MM.1S (cell line): ENCODE measurements at regions not wholly inside any gene's neighbourhood (a gene's known extent, or its start where the extent isn't known, plus 50 kb on each side); places are given as distances from the start of the nearest gene placed in this dataset.

Experiments used
- DNase-seq: peaks from one replicate; pipeline ENCODE4 v3.0.0-alpha.2; 2015
- H2AFZ ChIP-seq: fragments of 300-600 bp; sonication (generic); 2 replicates; pipeline ENCODE4 v1.6.0; 2016; ENCODE audit warnings: antibody characterized with exemption, low read length
- H3F3A ChIP-seq: fragments of 300-600 bp; sonication (generic); 2 replicates; pipeline ENCODE4 v1.6.1; 2016; ENCODE audit warnings: mild to moderate bottlenecking, antibody characterized with exemption, low read length, moderate library complexity, mixed read lengths; ENCODE audit not compliant: insufficient read depth
- H3K27ac ChIP-seq: fragments of 300-600 bp; sonication (generic); 2 replicates; pipeline ENCODE4 v1.5.1; 2016; ENCODE audit warnings: mild to moderate bottlenecking, low read length
- H3K27me3 ChIP-seq: fragments of 300-600 bp; sonication (generic); replicated peaks from 2 replicates; pipeline ENCODE4 v1.6.0; 2016; ENCODE audit warnings: low read length; ENCODE audit not compliant: insufficient read depth
- H3K36me3 ChIP-seq: fragments of 300-600 bp; sonication (generic); replicated peaks from 2 replicates; pipeline ENCODE4 v1.6.1; 2016; ENCODE audit warnings: mild to moderate bottlenecking, low read length, mixed read lengths; ENCODE audit not compliant: insufficient read depth
- H3K4me1 ChIP-seq: fragments of 300-600 bp; sonication (generic); 2 replicates; pipeline ENCODE4 v1.6.1; 2016; ENCODE audit warnings: low read length, mixed read lengths
- H3K4me2 ChIP-seq: fragments of 300-600 bp; sonication (generic); 2 replicates; pipeline ENCODE4 v1.6.0; 2016; ENCODE audit warnings: low read depth, low read length
- H3K4me3 ChIP-seq: fragments of 300-600 bp; sonication (generic); 2 replicates; pipeline ENCODE4 v1.5.1; 2016; ENCODE audit warnings: low read length, mixed read lengths
- H3K79me2 ChIP-seq: fragments of 300-600 bp; sonication (generic); 2 replicates; pipeline ENCODE4 v1.6.1; 2016; ENCODE audit warnings: mixed run types, low read length, mixed read lengths
- H3K9ac ChIP-seq: fragments of 300-600 bp; sonication (generic); 2 replicates; pipeline ENCODE4 v1.6.1; 2016; ENCODE audit warnings: low read length, mixed read lengths
- H3K9me2 ChIP-seq: fragments of 300-600 bp; sonication (generic); replicated peaks from 2 replicates; pipeline ENCODE4 v1.6.1; 2016; ENCODE audit warnings: mild to moderate bottlenecking, low read length, mixed read lengths; ENCODE audit not compliant: insufficient read depth
- H3K9me3 ChIP-seq: fragments of 300-600 bp; sonication (generic); replicated peaks from 2 replicates; pipeline ENCODE4 v1.6.1; 2016; ENCODE audit warnings: mild to moderate bottlenecking, low read length, mixed read lengths; ENCODE audit not compliant: insufficient read depth
- H4K20me1 ChIP-seq: fragments of 300-600 bp; sonication (generic); 2 replicates; pipeline ENCODE4 v1.6.1; 2016; ENCODE audit warnings: mild to moderate bottlenecking, low read length, moderate library complexity, mixed read lengths; ENCODE audit not compliant: insufficient read depth
- CTCF ChIP-seq: fragments of 300-600 bp; sonication (generic); IDR thresholded peaks from 2 replicates; pipeline ENCODE4 v1.5.1; 2016; ENCODE audit warnings: antibody characterized with exemption, low read length, mixed read lengths
- EZH2 ChIP-seq: fragments of 300-600 bp; sonication (generic); optimal IDR thresholded peaks from 2 replicates; pipeline ENCODE3; 2017; ENCODE audit warnings: low read depth, mild to moderate bottlenecking, antibody characterized with exemption, low read length, mixed read lengths
- EZH2phosphoT487 ChIP-seq: fragments of 300-600 bp; sonication (generic); IDR thresholded peaks from 2 replicates; pipeline ENCODE4 v1.6.1; 2018; ENCODE audit warnings: antibody characterized with exemption, low read length

DNA sequence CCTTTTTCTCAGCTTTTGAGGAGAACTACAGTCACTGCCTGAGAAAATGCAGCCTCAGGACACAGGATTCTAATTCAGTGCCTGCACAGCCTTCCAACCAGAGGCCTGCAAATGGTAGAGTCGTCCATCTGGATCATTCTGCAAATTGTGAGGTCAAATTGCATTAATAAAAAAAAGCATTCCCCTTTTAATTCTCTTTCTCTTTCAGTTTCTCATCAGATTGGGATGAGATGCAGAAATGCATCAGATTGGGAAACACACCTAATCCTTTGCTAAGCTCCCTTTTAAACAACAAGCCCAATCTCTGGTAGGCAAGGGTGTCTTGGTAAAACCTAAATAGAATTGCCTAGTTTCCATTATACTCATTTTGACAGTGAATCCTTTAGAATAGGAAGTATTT is 838.8 kb downstream of the MAFB start:
- H3K4me2 ChIP-seq: no peak overlapping the region
- H4K20me1 ChIP-seq: no peaks in the 10 kb centered on the region
- H3K27me3 ChIP-seq: no peaks in the 10 kb centered on the region
- no peaks in the 10 kb centered on the region for H3K9me2 ChIP-seq
- TF ChIP-seq CTCF: no peak
- no peak for TF ChIP-seq EZH2
- TF ChIP-seq EZH2phosphoT487: no peak
- no peaks in the 10 kb centered on the region for H3K79me2 ChIP-seq
- H3K27ac ChIP-seq: no peak overlapping the region
- H3F3A ChIP-seq: no peaks in the 10 kb centered on the region
- H3K9ac ChIP-seq: no peak overlapping the region
- no peak for DNase-seq
- no peaks in the 10 kb centered on the region for H3K9me3 ChIP-seq
- H3K4me1 ChIP-seq: no peaks in the 10 kb centered on the region
- H2AFZ ChIP-seq: no peak overlapping the region
- H3K4me3 ChIP-seq: no peak overlapping the region
- no peaks in the 10 kb centered on the region for H3K36me3 ChIP-seq

DNA sequence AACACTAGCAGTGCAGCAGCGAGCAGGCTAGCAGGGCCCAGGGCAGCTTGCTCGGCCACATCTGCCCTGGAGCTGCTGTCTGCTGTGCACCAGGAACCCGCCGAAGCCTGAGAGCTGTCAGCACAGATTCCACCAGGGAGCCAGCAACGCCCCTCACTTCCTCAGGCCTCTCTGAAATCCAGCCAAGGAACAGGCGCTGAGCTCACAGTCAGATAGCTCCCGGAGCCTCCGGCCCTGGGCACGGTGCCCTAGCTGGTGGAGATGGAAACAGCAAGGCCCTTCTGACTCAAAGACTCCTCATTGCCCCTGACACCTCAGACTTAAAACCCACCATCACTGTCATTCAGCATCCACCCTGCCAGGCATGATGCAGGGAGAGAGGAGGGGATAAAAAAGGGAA is 839.4 kb downstream of the MAFB start:
- Histone ChIP-seq H3K4me2 (no peak overlapping the region), H3K9ac (no peak overlapping the region), H3K27me3 (no peaks in the 10 kb centered on the region), H2AFZ (no peak overlapping the region), H3K9me2 (no peaks in the 10 kb centered on the region), H3K36me3 (no peaks in the 10 kb centered on the region), H3K9me3 (no peaks in the 10 kb centered on the region), H3K4me1 (no peaks in the 10 kb centered on the region), H3K27ac (no peak overlapping the region), H3K4me3 (no peak overlapping the region), H4K20me1 (no peaks in the 10 kb centered on the region), H3K79me2 (no peaks in the 10 kb centered on the region), H3F3A (no peaks in the 10 kb centered on the region)
- no peak for TF ChIP-seq CTCF
- TF ChIP-seq EZH2phosphoT487: no peak
- no peak for TF ChIP-seq EZH2
- DNase-seq: no peak

- Histone ChIP-seq H3K9me2 (no peaks in the 10 kb centered on the region), H2AFZ (no peak overlapping the region), H4K20me1 (no peaks in the 10 kb centered on the region), H3K9me3 (no peaks in the 10 kb centered on the region), H3K36me3 (no peaks in the 10 kb centered on the region), H3K79me2 (no peaks in the 10 kb centered on the region), H3K4me2 (no peak overlapping the region), H3F3A (no peaks in the 10 kb centered on the region), H3K27me3 (no peaks in the 10 kb centered on the region), H3K4me1 (no peaks in the 10 kb centered on the region), H3K4me3 (no peak overlapping the region), H3K9ac (no peak overlapping the region), H3K27ac (no peak overlapping the region)
- TF ChIP-seq CTCF: no peak
- no peak for TF ChIP-seq EZH2
- TF ChIP-seq EZH2phosphoT487: no peak
- DNase-seq: no peak
Measured at GRCh38 chr20:39849171-39849570, 839.9 kb downstream of the MAFB start.
